HEK293 (cell line): ENCODE measurements at regions not wholly inside any gene's neighbourhood (a gene's known extent, or its start where the extent isn't known, plus 50 kb on each side); places are given as distances from the start of the nearest gene placed in this dataset.

ENCODE experiments used
- CTCF ChIA-PET: fragments of 350-600 bp; formaldehyde crosslinking; extraction: SDS; loops from one replicate; lab custom pipeline; 2021; ENCODE audit warnings: antibody characterized with exemption; lab: Yijun Ruan, JAX
- POLR2A ChIA-PET: fragments of 300-600 bp; formaldehyde crosslinking; extraction: SDS; loops from one replicate; lab custom pipeline; 2020; ENCODE audit warnings: antibody characterized with exemption, inconsistent platforms; lab: Yijun Ruan, JAX
- H3K27ac ChIP-seq: fragments of 200-500 bp; sonication (Bioruptor generic); 2 replicates; pipeline ENCODE4 v1.5.1; 2014; ENCODE audit warnings: low read depth, low read length, control low read depth, inconsistent platforms; ENCODE audit errors: extremely low read depth
- H3K36me3 ChIP-seq, 2 experiments: fragments of 200-500 bp in 1 of 2; sonication (Bioruptor generic) in 1 of 2; 1 replicate in 1 of 2; 2 replicates in 1 of 2; pipeline ENCODE4 v1.5.1; 2014 to 2017; ENCODE audit warnings: inconsistent platforms in 2 of 2, low read length in 2 of 2; ENCODE audit not compliant: control insufficient read depth in 2 of 2, insufficient read depth in 1 of 2
- H3K4me1 ChIP-seq: fragments of 200-500 bp; sonication (Bioruptor generic); 2 replicates; pipeline ENCODE4 v1.5.1; 2014; ENCODE audit warnings: mild to moderate bottlenecking, low read length, inconsistent platforms; ENCODE audit not compliant: control insufficient read depth, insufficient read depth
- H3K4me3 ChIP-seq: 2 replicates; pipeline ENCODE4 v1.5.1; 2011; ENCODE audit warnings: low read depth, mild to moderate bottlenecking, control low read depth, low read length, moderate library complexity
- H3K9me3 ChIP-seq: fragments of 200-500 bp; sonication (Bioruptor generic); 2 replicates; pipeline ENCODE4 v1.5.1; 2014; ENCODE audit warnings: low read depth, low read length, inconsistent platforms; ENCODE audit not compliant: control insufficient read depth, insufficient read depth
- GLI4 ChIP-seq: fragments of 450-650 bp; formaldehyde crosslinking; IDR thresholded peaks from 2 replicates; pipeline ENCODE4 v1.5.1; 2016; ENCODE audit warnings: missing biosample characterization, missing genetic modification characterization
- HOXC10 ChIP-seq: sonication (generic); formaldehyde crosslinking; IDR thresholded peaks from 2 replicates; pipeline ENCODE4 v1.8.1; 2023; ENCODE audit warnings: mild to moderate bottlenecking, missing genetic modification reagents
- KLF7 ChIP-seq: fragments of 450-650 bp; formaldehyde crosslinking; IDR thresholded peaks from 2 replicates; pipeline ENCODE4 v1.5.1; 2016; ENCODE audit warnings: missing biosample characterization, missing genetic modification characterization, borderline replicate concordance
- SP3 ChIP-seq: fragments of 450-650 bp; formaldehyde crosslinking; IDR thresholded peaks from 2 replicates; pipeline ENCODE4 v1.5.1; 2016; ENCODE audit warnings: missing biosample characterization, missing genetic modification characterization
- WT1 ChIP-seq: fragments of 450-650 bp; formaldehyde crosslinking; IDR thresholded peaks from 2 replicates; pipeline ENCODE4 v1.5.1; 2016; ENCODE audit warnings: missing biosample characterization, missing genetic modification characterization
- ZBTB7A ChIP-seq: fragments of 450-650 bp; formaldehyde crosslinking; IDR thresholded peaks from 2 replicates; pipeline ENCODE4 v1.5.1; 2016; ENCODE audit warnings: low read depth, missing biosample characterization, missing genetic modification characterization
- ZFP69B ChIP-seq: fragments of 450-650 bp; formaldehyde crosslinking; IDR thresholded peaks from 2 replicates; pipeline ENCODE4 v1.5.1; 2016; ENCODE audit warnings: missing biosample characterization, missing genetic modification characterization
- ZIC2 ChIP-seq: fragments of 450-650 bp; formaldehyde crosslinking; IDR thresholded peaks from 2 replicates; pipeline ENCODE4 v1.5.1; 2016; ENCODE audit warnings: missing biosample characterization, missing genetic modification characterization
- ZNF114 ChIP-seq: fragments of 450-650 bp; formaldehyde crosslinking; IDR thresholded peaks from 2 replicates; pipeline ENCODE4 v1.5.0; 2017; ENCODE audit warnings: missing biosample characterization, missing genetic modification characterization
- ZNF146 ChIP-seq: fragments of 450-650 bp; formaldehyde crosslinking; IDR thresholded peaks from 2 replicates; pipeline ENCODE4 v1.5.1; 2016; ENCODE audit warnings: missing biosample characterization, missing genetic modification characterization
- ZNF19 ChIP-seq: fragments of 450-650 bp; formaldehyde crosslinking; IDR thresholded peaks from 2 replicates; pipeline ENCODE4; 2016; ENCODE audit warnings: missing biosample characterization, missing genetic modification characterization, low read depth
- ZNF211 ChIP-seq: fragments of 450-650 bp; formaldehyde crosslinking; IDR thresholded peaks from 2 replicates; pipeline ENCODE4 v1.5.1; 2016; ENCODE audit warnings: low read depth, missing biosample characterization, missing genetic modification characterization
- ZNF354C ChIP-seq: fragments of 450-650 bp; formaldehyde crosslinking; IDR thresholded peaks from 2 replicates; pipeline ENCODE4 v1.5.1; 2016; ENCODE audit warnings: missing biosample characterization, missing genetic modification characterization, low read depth, borderline replicate concordance
- ZNF529 ChIP-seq: fragments of 450-650 bp; formaldehyde crosslinking; IDR thresholded peaks from 2 replicates; pipeline ENCODE4 v1.5.1; 2017; ENCODE audit warnings: missing genetic modification characterization, missing biosample characterization; ENCODE audit not compliant: insufficient replicate concordance
- ZNF560 ChIP-seq: fragments of 450-650 bp; formaldehyde crosslinking; IDR thresholded peaks from 2 replicates; pipeline ENCODE4 v1.5.1; 2017; ENCODE audit warnings: missing biosample characterization, missing genetic modification characterization, borderline replicate concordance
- ZNF776 ChIP-seq: fragments of 450-650 bp; formaldehyde crosslinking; IDR thresholded peaks from 2 replicates; pipeline ENCODE4 v1.5.0; 2017; ENCODE audit warnings: missing biosample characterization, missing genetic modification characterization, borderline replicate concordance
- ZNF777 ChIP-seq: fragments of 450-650 bp; formaldehyde crosslinking; IDR thresholded peaks from 2 replicates; pipeline ENCODE4 v1.5.1; 2017; ENCODE audit warnings: missing biosample characterization, missing genetic modification characterization, borderline replicate concordance
- ZXDB ChIP-seq: fragments of 450-650 bp; formaldehyde crosslinking; IDR thresholded peaks from 2 replicates; pipeline ENCODE4 v1.5.1; 2016; ENCODE audit warnings: missing biosample characterization, missing genetic modification characterization
- TF ChIP-seq, protein P1 (sequence below): fragments of 450-650 bp; formaldehyde crosslinking; IDR thresholded peaks from 2 replicates; pipeline ENCODE4 v1.5.1; 2016; ENCODE audit warnings: missing biosample characterization, missing genetic modification characterization
- TF ChIP-seq, protein P2 (sequence below): fragments of 450-650 bp; formaldehyde crosslinking; IDR thresholded peaks from 2 replicates; pipeline ENCODE4 v1.5.1; 2016; ENCODE audit warnings: missing biosample characterization, missing genetic modification characterization, borderline replicate concordance
- TF ChIP-seq, protein P3 (sequence below): fragments of 450-650 bp; formaldehyde crosslinking; IDR thresholded peaks from 2 replicates; pipeline ENCODE4 v1.5.1; 2016; ENCODE audit warnings: missing biosample characterization, missing genetic modification characterization
- TF ChIP-seq, protein P4 (sequence below): fragments of 450-650 bp; formaldehyde crosslinking; IDR thresholded peaks from 2 replicates; pipeline ENCODE4 v1.5.0; 2017; ENCODE audit warnings: missing biosample characterization, missing genetic modification characterization, borderline replicate concordance

DNA sequence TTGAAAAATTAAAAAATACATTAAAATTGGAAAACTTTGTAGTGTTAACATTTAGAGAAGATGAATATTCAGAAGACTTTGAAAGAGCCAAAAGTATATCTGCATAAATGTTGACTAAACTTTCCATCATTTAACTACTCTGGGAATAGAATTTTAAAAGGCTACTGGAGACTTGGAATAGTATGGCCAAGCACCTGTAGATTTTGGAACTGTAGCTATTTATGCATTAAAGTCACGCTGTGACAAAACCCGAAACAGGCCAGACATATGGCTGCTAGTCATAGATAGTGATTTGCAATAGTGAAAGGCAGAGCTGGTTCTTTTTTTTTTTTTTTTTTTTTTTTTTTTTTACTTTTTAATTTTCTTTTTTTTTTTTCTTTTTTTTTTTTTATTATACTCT is 396.0 kb downstream of the SOCS6 start:
- no peaks in the 10 kb centered on the region for H3K4me1 ChIP-seq
- no peaks in the 10 kb centered on the region for H3K9me3 ChIP-seq
- H3K36me3 ChIP-seq: no peaks in the 10 kb centered on the region
- no peak overlapping the region for H3K4me3 ChIP-seq
- TF ChIP-seq ZXDB (tag by site-specific recombination) (no peak), SP3 (tag by site-specific recombination) (no peak)
- TF ChIP-seq, all 188 proteins: peak for 0
- CTCF ChIA-PET: no interaction called here
- POLR2A ChIA-PET: no interaction called here
- H3K27ac ChIP-seq: no peak overlapping the region

DNA sequence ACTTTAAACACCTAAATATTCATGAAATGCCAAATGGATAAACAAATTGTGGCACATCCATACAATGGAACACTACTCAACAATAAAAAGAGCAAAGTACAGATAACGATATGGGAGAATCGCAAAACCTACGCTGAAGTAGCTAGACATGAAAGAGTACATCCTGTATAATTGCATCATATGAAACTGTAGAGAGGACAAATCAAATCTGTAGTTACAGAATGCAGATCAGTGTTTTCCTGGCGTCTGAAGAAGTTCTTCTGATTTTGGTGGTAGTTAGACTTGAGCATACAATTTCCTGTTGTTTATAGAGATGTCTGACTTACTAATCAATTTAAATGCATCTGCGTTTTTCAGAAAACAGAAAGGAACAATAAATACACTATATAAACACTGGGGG is 394.4 kb downstream of the SOCS6 start:
- CTCF ChIA-PET: no interaction called here
- Histone ChIP-seq H3K27ac (no peak overlapping the region), H3K9me3 (no peaks in the 10 kb centered on the region), H3K36me3 (no peaks in the 10 kb centered on the region), H3K4me3 (no peak overlapping the region), H3K4me1 (no peaks in the 10 kb centered on the region)
- POLR2A ChIA-PET: no interaction called here
- no peak for TF ChIP-seq ZNF211 (tag by site-specific recombination)
- no peak for TF ChIP-seq ZNF114 (tag by site-specific recombination)
- no peak for TF ChIP-seq GLI4 (tag by site-specific recombination)
- TF ChIP-seq, protein P1, sequence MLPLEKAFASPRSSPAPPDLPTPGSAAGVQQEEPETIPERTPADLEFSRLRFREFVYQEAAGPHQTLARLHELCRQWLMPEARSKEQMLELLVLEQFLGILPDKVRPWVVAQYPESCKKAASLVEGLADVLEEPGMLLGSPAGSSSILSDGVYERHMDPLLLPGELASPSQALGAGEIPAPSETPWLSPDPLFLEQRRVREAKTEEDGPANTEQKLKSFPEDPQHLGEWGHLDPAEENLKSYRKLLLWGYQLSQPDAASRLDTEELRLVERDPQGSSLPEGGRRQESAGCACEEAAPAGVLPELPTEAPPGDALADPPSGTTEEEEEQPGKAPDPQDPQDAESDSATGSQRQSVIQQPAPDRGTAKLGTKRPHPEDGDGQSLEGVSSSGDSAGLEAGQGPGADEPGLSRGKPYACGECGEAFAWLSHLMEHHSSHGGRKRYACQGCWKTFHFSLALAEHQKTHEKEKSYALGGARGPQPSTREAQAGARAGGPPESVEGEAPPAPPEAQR: no peak
- no peak for TF ChIP-seq ZNF776 (tag by site-specific recombination)
- no peak for TF ChIP-seq ZNF354C (tag by site-specific recombination)
- TF ChIP-seq ZFP69B: no peak
- no peak for TF ChIP-seq ZBTB7A (tag by site-specific recombination)
- no peak for TF ChIP-seq ZNF19 (tag by site-specific recombination)
- TF ChIP-seq ZIC2 (tag by site-specific recombination): no peak
- TF ChIP-seq, protein P2, sequence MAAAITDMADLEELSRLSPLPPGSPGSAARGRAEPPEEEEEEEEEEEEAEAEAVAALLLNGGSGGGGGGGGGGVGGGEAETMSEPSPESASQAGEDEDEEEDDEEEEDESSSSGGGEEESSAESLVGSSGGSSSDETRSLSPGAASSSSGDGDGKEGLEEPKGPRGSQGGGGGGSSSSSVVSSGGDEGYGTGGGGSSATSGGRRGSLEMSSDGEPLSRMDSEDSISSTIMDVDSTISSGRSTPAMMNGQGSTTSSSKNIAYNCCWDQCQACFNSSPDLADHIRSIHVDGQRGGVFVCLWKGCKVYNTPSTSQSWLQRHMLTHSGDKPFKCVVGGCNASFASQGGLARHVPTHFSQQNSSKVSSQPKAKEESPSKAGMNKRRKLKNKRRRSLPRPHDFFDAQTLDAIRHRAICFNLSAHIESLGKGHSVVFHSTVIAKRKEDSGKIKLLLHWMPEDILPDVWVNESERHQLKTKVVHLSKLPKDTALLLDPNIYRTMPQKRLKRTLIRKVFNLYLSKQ (tag by site-specific recombination): no peak
- TF ChIP-seq, protein P3, sequence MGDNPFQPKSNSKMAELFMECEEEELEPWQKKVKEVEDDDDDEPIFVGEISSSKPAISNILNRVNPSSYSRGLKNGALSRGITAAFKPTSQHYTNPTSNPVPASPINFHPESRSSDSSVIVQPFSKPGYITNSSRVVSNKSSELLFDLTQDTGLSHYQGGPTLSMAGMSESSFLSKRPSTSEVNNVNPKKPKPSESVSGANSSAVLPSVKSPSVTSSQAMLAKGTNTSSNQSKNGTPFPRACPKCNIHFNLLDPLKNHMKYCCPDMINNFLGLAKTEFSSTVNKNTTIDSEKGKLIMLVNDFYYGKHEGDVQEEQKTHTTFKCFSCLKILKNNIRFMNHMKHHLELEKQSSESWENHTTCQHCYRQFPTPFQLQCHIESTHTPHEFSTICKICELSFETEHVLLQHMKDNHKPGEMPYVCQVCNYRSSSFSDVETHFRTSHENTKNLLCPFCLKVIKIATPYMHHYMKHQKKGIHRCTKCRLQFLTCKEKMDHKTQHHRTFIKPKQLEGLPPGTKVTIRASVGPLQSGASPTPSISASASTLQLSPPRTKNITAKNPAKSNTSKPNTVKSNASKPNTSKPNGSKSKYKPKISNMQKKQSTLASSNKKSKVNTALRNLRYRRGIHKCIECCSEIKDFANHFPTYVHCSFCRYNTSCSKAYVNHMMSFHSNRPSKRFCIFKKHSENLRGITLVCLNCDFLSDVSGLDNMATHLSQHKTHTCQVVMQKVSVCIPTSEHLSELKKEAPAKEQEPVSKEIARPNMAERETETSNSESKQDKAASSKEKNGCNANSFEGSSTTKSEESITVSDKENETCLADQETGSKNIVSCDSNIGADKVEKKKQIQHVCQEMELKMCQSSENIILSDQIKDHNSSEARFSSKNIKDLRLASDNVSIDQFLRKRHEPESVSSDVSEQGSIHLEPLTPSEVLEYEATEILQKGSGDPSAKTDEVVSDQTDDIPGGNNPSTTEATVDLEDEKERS (tag by site-specific recombination): no peak
- no peak for TF ChIP-seq WT1 (tag by site-specific recombination)
- TF ChIP-seq, protein P4, sequence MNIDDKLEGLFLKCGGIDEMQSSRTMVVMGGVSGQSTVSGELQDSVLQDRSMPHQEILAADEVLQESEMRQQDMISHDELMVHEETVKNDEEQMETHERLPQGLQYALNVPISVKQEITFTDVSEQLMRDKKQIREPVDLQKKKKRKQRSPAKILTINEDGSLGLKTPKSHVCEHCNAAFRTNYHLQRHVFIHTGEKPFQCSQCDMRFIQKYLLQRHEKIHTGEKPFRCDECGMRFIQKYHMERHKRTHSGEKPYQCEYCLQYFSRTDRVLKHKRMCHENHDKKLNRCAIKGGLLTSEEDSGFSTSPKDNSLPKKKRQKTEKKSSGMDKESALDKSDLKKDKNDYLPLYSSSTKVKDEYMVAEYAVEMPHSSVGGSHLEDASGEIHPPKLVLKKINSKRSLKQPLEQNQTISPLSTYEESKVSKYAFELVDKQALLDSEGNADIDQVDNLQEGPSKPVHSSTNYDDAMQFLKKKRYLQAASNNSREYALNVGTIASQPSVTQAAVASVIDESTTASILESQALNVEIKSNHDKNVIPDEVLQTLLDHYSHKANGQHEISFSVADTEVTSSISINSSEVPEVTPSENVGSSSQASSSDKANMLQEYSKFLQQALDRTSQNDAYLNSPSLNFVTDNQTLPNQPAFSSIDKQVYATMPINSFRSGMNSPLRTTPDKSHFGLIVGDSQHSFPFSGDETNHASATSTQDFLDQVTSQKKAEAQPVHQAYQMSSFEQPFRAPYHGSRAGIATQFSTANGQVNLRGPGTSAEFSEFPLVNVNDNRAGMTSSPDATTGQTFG (tag by site-specific recombination): no peak
- no peak for TF ChIP-seq HOXC10 (CRISPR knock-in tag)
- TF ChIP-seq ZNF560 (tag by site-specific recombination): no peak
- no peak for TF ChIP-seq KLF7 (tag by site-specific recombination)
- no peak for TF ChIP-seq ZNF777 (tag by site-specific recombination)
- no peak for TF ChIP-seq ZNF146
- no peak for TF ChIP-seq ZNF529 (tag by site-specific recombination)
